ENCODE measurements at regions not wholly inside any gene's neighbourhood (a gene's known extent, or its start where the extent isn't known, plus 50 kb on each side); places are given as distances from the start of the nearest gene placed in this dataset.

DNA sequence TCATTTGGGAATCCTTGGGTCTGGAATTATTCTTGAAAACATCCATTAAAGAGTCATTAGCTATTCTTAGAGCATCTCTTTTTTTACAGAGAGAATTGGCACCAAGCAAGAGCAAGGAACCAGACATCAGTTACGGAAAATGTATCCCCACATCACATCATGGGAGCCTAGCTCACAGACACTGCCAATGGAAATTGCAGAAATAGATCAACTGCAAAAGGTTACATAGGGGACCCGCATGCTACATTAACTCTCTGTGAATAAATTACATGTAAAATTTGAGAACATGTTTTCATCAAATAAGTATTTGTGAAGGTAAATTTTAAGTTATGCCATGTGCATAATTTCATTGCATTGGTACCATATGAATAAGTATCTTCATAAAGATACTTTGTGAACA is 224.8 kb downstream of the ZNF248 start:
- H3K4me3 ChIP-seq: no peak overlapping the region
- Mint-ChIP-seq H3K4me1 (no peaks in the 10 kb centered on the region), H3K9me3 (peaks cover 94% of the 10 kb centered on the region), H3K36me3 (ENCODE audit: low read depth) (peaks cover 43% of the 10 kb centered on the region), H3K27ac (no peak overlapping the region), H3K27me3 (ENCODE audit: insufficient read depth, low read depth, poor library complexity) (no peaks in the 10 kb centered on the region), H3K4me3 (no peak overlapping the region)
- H3K27me3 ChIP-seq (ENCODE audit: insufficient read depth): no peaks in the 10 kb centered on the region
- no peak overlapping the region for H3K4me2 ChIP-seq
- H3F3A ChIP-seq (replicated peaks; ENCODE audit: low read depth): no peaks in the 10 kb centered on the region
- 0 out of 2 replicates have a peak, but pooled peaks cover 5% of the 10 kb centered on the region for H3K36me3 ChIP-seq (ENCODE audit: insufficient read depth)
- no peaks in the 10 kb centered on the region for H3K4me1 ChIP-seq (ENCODE audit: insufficient read depth)
- DNase-seq (ENCODE audit: low spot score): no peak
- no peak for ATAC-seq
- no peaks in the 10 kb centered on the region for H3K79me2 ChIP-seq (replicated peaks; ENCODE audit: insufficient read depth)
- no peaks in the 10 kb centered on the region for H4K20me1 ChIP-seq (replicated peaks; ENCODE audit: insufficient read depth)
- H3K27ac ChIP-seq (ENCODE audit: low read depth): no peak overlapping the region
- H3K9me2 ChIP-seq (ENCODE audit: insufficient read depth): no peaks in the 10 kb centered on the region
- TF ChIP-seq JUNB (IDR thresholded peaks at IDR 0.05; ENCODE audit: unreplicated experiment): no peak
- TF ChIP-seq NANOG (IDR thresholded peaks at IDR 0.05; ENCODE audit: borderline replicate concordance): no peak
- no peak for TF ChIP-seq EZH2 (IDR thresholded peaks at IDR 0.05; ENCODE audit: low read depth, unreplicated experiment)
- TF ChIP-seq CREB1 (CRISPR knock-in tag; IDR thresholded peaks at IDR 0.05; ENCODE audit: low read depth): no peak
- no peak overlapping the region for H2AFZ ChIP-seq

DNA sequence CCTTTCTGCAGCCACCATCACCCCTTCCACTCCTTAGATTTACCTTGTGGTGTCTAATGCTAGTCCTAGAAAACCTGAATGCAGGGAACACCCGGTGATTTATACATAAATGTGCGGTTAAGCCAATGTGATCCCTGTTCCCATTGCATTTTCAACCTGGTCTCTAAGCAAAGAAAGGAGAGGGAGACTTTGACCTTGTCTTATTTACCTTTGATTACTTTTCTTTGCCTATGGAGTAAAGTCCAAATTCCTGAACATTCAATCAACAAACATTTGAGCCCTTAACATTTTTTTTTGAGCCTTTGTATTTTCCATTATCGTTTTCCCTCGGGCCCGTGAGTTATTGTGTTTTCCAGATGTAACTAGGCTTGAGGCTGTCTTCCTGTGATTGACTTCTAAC is 233.9 kb downstream of the ZNF248 start:
- H3K9me3 Mint-ChIP-seq: peaks cover 94% of the 10 kb centered on the region
- H3K4me3 Mint-ChIP-seq: no peak overlapping the region
- TF ChIP-seq STAT1 (IDR thresholded peaks at IDR 0.05; ENCODE audit: unreplicated experiment): no peak
- no peak for TF ChIP-seq ZNF331 (CRISPR knock-in tag; IDR thresholded peaks at IDR 0.05; ENCODE audit: low read depth)
- TF ChIP-seq CTCF (conservative IDR thresholded peaks at IDR 0.05; ENCODE audit: low read depth in 2 of 2): no peak
- TF ChIP-seq JUNB (IDR thresholded peaks at IDR 0.05; ENCODE audit: unreplicated experiment): no peak
- no peak for TF ChIP-seq POLR2AphosphoS5 (IDR thresholded peaks at IDR 0.05; ENCODE audit: low read depth)
- TF ChIP-seq CREB1 (CRISPR knock-in tag; IDR thresholded peaks at IDR 0.05; ENCODE audit: low read depth): no peak
- no peak for TF ChIP-seq EZH2 (IDR thresholded peaks at IDR 0.05; ENCODE audit: low read depth, unreplicated experiment)
- TF ChIP-seq ZNF114 (CRISPR knock-in tag; IDR thresholded peaks at IDR 0.05): no peak
- no peak for TF ChIP-seq REST (IDR thresholded peaks at IDR 0.05; ENCODE audit: unreplicated experiment)
- no peak for TF ChIP-seq NANOG (IDR thresholded peaks at IDR 0.05; ENCODE audit: borderline replicate concordance)
- TF ChIP-seq, protein P1, sequence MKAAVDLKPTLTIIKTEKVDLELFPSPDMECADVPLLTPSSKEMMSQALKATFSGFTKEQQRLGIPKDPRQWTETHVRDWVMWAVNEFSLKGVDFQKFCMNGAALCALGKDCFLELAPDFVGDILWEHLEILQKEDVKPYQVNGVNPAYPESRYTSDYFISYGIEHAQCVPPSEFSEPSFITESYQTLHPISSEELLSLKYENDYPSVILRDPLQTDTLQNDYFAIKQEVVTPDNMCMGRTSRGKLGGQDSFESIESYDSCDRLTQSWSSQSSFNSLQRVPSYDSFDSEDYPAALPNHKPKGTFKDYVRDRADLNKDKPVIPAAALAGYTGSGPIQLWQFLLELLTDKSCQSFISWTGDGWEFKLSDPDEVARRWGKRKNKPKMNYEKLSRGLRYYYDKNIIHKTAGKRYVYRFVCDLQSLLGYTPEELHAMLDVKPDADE (IDR thresholded peaks at IDR 0.05): no peak
- no peak for TF ChIP-seq EZH2phosphoT487 (IDR thresholded peaks at IDR 0.05; ENCODE audit: unreplicated experiment)

More for the DNA sequence above, 233.9 kb downstream of the ZNF248 start:
- Mint-ChIP-seq H3K4me1 (no peaks in the 10 kb centered on the region), H3K27me3 (ENCODE audit: insufficient read depth, low read depth, poor library complexity) (peaks cover 5% of the 10 kb centered on the region), H3K27ac (no peak overlapping the region), H3K36me3 (ENCODE audit: low read depth) (peaks cover 41% of the 10 kb centered on the region)
- Histone ChIP-seq H3K9me2 (ENCODE audit: insufficient read depth) (no peaks in the 10 kb centered on the region), H4K20me1 (replicated peaks; ENCODE audit: insufficient read depth) (no peaks in the 10 kb centered on the region), H3K27ac (ENCODE audit: low read depth) (no peak overlapping the region), H2AFZ (no peak overlapping the region), H3K4me1 (ENCODE audit: insufficient read depth) (no peaks in the 10 kb centered on the region), H3F3A (replicated peaks; ENCODE audit: low read depth) (no peaks in the 10 kb centered on the region), H3K27me3 (ENCODE audit: insufficient read depth) (no peaks in the 10 kb centered on the region), H3K4me3 (no peak overlapping the region), H3K79me2 (replicated peaks; ENCODE audit: insufficient read depth) (no peaks in the 10 kb centered on the region), H3K4me2 (no peak overlapping the region), H3K36me3 (ENCODE audit: insufficient read depth) (no peaks in the 10 kb centered on the region)
- DNase-seq (ENCODE audit: low spot score): no peak
- ATAC-seq: no peak
